HG03280 (cell line): ENCODE measurements at regions not wholly inside any gene's neighbourhood (a gene's known extent, or its start where the extent isn't known, plus 50 kb on each side); places are given as distances from the start of the nearest gene placed in this dataset.

ENCODE experiments used
- ATAC-seq: cut with Tn5 transposase; IDR thresholded peaks from one replicate; pipeline ENCODE4 v1.9.1; 2021; ENCODE audit warnings: mild to moderate bottlenecking, moderate library complexity; ENCODE audit not compliant: unreplicated experiment

DNA sequence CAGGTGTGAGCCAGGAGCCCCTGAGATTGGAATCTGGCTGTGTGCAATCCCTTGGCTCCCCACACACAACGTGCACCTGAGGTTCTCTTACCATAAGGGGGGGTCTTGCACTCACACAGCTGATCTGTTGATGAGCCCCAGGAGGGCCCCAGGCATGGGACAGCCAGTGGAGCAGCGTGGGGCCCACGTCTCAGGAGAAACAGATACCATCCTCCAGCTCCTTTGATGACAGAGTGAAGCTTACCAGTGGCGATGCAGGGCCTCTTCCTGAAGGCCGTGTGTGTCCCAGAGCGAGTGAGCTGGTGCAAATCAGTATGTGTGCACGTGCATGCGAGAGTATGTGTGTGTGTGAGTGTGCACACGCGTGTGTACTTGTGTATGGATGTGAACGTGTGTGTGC lies 287.4 kb downstream of the IRX1 start:
- no peak for ATAC-seq

- ATAC-seq = no peak
These were observed 291.2 kb downstream of the IRX1 start for GRCh38 chr5:3886524-3887451.

DNA sequence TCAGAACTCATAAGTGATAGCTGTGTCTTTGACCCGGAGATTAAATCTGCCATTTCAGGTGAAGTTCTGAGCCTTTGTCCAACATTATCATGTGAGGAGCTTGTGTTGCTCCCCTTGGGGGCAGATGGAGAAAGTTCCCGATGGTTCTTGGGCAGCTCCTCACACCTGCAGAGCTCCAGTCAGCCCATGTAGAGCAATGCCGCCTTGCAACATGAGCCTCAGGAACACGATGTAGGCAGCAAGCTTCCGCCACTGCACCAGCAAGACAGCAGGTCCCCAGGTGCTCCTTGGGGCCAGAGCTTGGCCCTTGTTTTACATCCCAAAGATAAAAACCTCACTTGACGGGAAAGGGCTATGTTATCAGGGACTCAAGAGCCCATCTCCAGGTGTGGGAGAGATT lies 292.7 kb downstream of the IRX1 start:
- no peak for ATAC-seq

- ATAC-seq = no peak
These were observed 293.9 kb downstream of the IRX1 start for GRCh38 chr5:3889412-3890142.

DNA sequence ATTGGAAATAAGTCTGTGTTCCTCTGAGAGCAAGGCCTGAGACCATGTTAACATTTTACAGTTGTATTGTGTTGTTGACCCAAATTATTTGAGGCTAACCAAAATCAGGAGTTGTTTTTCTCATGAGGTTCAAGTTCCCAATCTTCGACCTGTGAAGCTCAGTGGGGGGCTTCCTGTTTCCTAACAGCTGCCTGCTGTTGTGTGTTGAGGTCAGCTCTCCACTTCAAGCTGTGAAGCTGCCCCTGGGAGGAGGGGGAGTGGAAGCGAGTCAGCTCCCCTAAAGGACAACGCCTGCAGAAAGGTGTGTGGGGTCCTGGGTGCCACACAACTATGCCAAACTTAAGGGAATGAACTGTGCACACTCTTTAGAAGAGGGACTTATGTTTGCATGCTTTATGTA lies 295.5 kb downstream of the IRX1 start:
- no peak for ATAC-seq

- ATAC-seq = no peak
These were observed 297.9 kb downstream of the IRX1 start for GRCh38 chr5:3893527-3893926.

DNA sequence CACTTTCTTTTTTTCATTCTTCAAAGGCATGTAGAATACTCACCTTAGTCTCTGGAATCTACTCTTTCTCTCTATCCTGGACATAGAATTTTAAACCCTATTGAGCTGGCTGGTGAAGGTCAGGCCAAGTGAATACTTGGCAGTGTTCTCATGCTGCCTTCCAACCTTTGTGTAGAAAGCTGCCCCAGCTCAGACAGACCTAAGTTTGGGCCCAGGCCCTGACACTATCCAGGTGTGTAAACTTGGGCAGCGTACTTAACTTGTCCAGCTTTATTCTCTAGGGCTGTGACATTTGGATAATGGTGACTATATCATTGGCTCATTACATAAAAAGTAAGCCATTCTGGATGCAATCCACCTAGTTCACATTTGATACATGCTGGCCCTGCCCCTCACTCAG lies 298.3 kb downstream of the IRX1 start:
- ATAC-seq = no peak

DNA sequence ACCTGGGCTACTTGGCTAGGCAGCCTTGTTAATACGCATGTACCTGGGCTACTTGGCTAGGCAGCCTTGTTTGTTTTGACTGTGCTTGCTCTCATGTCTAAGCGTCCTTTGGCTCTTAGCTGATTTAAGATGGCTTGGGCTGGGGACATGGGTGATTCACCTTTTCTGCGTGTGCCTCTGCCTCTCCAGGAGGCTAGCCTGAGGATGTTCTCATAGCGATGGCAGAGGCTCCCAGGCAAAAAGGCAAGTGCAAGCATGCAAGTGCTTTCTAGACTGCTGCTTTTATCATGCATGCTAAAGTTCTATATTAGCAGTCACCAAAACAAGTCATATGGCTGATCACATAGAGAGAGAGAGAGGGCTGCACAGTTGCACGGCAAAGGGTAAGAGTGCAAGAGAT lies 300.5 kb downstream of the IRX1 start:
- ATAC-seq = no peak

DNA sequence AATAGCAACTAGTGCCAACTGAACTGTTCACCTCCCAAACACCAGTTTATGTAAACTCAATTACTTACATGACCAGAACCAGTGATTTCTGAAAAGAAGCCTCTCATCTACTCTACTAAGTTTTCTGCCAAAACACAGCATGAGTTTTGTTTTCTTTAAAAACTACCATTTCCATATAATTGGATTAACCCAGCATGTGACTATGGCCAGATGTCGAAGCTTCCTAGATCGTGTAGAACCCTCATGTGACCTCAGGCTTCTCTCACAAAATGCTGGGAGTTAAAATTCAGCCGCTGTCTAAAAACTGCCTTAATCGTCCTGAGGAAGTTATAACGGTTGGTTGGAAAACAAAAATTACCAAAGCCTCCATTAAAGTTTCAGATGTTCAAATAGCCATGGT lies 303.5 kb downstream of the IRX1 start:
- ATAC-seq = no peak

DNA sequence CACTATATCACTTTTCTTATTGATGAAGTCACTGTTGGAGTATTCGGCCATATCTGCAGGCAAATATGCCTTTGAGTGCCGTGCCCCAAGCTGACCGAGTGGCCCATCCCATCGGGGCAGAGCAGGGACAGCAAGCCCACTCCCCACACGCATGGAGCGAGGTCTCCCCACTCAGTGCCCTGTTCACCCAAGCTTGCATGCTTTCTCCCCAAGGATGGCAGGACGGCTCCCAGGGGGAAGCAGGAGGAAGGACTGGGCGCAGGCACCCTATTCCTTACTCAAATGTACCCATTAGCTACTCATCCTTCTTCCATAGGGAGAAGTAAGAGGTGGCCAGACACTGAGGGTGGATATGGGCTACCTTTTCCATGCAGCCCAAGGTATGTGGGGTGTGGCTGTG lies 309.0 kb downstream of the IRX1 start:
- ATAC-seq = no peak

- ATAC-seq = no peak
These were observed 309.4 kb downstream of the IRX1 start for GRCh38 chr5:3905031-3905430.

GRCh38 chr5:3905521-3905920 lies 309.9 kb downstream of the IRX1 start:
- no peak for ATAC-seq

DNA sequence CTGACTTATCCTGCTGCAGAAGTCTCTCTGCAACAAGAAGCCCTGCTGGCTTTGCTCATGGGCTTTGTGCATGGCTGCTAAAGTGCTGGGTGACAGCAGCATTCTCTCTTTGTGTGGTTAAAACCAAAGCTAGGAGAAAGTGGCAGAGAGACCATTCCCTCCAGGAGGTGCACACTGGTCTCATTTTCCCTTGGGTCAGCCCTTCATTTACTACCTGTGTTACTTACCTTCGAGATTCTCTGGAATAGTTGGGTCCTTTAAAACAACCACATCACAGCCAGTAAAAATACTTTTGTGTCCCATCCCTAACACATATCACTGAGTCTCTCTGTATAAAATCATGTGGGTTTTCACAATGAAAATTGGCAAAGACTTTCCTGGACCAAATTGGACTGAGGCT lies 315.5 kb downstream of the IRX1 start:
- ATAC-seq = no peak

DNA sequence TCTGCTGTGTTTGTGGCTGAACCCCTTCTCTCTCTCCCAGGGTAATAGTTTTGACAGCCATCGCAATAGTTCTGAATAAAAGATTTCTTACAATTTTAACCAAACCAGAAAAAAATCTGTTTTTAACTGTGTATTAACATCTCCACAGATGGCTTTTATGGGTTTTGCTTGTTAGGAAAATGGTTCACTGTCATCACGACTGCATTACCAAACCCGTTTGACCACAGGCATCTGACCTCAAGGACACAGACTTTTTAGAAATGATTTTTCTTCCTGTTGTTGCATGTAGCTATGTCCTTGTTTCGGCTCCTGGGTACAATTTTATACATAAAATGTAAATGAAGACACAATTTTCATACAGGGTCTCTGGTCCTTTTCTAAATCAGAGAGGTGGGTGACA lies 316.1 kb downstream of the IRX1 start:
- no peak for ATAC-seq

DNA sequence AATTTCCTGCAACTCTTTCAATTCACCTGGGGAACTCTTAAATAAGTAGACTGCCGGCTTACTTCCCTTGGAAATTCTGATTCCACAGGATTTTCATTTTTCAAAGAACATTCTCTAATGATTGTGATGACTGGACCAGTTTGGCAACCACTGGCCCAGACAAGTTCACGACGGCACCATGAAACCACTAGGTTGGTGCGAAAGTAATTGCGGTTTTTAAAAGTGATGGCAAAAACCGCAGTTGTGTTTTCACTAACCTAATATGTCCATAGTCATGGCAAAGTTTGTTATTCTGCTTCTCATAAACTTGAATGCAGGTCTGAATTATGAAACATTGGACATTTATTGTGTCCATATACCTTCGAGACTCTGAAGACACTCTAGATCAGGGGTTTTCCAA lies 317.2 kb downstream of the IRX1 start:
- ATAC-seq = no peak

DNA sequence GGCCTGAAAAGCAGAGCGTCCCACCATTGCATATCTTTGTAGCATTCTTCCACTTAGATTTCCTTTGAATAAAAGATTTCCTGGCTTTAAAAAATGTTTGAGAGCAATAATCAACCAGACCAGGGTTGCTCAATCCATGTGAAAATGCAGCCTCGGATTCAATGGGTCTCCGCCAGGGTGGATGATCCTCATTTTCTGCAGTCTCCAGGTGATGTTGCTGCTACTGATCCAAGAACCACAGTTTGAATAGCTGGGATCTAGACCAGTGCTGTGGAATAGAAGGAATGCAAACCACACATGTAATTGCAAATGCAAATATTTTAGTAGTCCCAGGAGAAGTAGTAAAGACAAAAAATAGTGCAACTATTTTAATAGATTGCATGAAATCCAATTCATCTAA lies 317.6 kb downstream of the IRX1 start:
- ATAC-seq = no peak

DNA sequence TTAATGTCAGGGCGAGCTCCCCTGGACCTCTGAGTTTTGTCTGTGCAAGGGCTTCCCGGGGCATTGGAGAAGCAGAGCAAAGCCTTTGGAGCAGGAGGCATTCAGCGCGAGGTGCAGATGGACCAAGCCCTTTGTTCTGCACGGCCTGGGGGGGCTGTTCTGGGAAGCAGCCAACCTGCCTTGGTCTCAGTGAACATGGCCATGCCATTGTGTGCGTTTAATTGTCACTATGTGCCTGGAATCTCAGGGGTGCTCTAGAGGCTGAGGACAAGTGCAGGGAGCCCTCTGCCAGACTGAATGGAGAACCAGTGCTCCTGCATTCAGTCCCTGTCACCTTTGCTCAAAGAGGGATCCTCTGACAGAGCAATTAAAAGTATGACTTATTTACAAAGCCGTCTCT lies 329.4 kb downstream of the IRX1 start:
- no peak for ATAC-seq

GRCh38 chr5:3925935-3926334 lies 330.3 kb downstream of the IRX1 start:
- ATAC-seq = no peak

- ATAC-seq = no peak
These were observed 334.2 kb downstream of the IRX1 start for GRCh38 chr5:3929799-3930198.

DNA sequence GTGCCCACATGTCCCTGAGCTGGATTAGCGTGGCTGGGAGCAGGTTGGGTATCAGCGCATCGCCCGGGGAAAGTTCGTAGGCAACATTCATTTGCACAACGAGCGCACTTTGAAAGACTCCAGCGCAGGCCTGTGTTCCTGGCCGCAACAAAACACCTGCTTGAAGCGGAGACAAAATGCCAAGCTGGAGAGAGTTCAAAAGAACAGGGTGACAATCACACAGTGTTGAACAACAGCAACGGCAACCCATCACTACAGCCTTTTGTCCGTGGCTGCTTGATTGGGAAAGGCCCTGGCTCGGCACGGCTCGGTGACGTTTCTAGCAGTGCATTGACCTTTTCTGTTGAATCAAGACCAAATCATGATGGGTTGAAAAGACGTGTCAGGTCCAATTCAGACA lies 336.3 kb downstream of the IRX1 start:
- ATAC-seq = no peak

DNA sequence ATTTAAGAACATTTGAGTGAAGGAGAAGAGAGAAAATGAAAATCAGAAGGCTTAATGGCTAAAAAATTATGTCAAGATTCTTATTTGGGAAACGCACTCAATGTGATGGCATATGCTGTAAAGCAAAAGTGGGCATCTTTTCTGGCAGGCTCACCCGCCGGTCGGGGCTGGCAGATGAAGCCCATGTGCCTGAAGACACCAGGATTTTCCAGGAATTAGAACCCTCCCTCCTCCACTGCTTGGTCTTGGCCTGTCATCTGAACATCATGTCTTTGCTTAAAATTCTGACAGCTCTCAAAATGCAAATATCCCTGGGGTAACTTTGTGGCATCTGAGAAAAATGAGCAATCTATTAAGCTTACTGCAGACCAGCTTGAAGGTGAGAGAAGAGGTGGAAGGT lies 337.9 kb downstream of the IRX1 start:
- ATAC-seq = no peak

DNA sequence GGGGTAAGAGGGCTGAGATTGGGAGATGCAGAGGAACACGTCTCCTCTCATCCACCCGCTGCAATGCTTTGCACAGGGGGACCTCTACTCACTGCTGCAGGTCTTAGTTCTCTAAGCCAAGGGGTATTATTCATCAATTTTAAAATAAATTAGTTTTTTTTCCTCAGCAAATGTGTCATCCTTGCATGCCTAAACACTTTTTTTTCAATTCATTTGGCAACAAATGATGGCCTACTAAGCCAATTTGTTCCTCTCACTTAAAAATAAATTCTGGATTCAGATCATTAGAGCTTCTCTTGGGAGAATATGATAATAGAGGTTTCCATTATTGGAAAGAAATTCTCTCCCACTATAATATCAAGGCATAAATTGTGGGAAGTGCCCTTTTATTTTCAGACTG lies 338.3 kb downstream of the IRX1 start:
- ATAC-seq = no peak
